ENCODE measurements at regions not wholly inside any gene's neighbourhood (a gene's known extent, or its start where the extent isn't known, plus 50 kb on each side); places are given as distances from the start of the nearest gene placed in this dataset.
A peak's percentile ranks its signal among the peaks of the same experiment; 100 is the strongest.

- FAIRE-seq (no peak), DNase-seq (ENCODE audit: low read depth) (no peak)
- H3K4me3 ChIP-seq (ENCODE audit: low read depth, low read length): no peak overlapping the region
- no peaks in the 10 kb centered on the region for H3K27me3 ChIP-seq (ENCODE audit: control insufficient read depth, insufficient read depth, low read length)
- H3K36me3 ChIP-seq (ENCODE audit: control insufficient read depth, insufficient read depth, low read length): no peaks in the 10 kb centered on the region
- TF ChIP-seq, protein P1, sequence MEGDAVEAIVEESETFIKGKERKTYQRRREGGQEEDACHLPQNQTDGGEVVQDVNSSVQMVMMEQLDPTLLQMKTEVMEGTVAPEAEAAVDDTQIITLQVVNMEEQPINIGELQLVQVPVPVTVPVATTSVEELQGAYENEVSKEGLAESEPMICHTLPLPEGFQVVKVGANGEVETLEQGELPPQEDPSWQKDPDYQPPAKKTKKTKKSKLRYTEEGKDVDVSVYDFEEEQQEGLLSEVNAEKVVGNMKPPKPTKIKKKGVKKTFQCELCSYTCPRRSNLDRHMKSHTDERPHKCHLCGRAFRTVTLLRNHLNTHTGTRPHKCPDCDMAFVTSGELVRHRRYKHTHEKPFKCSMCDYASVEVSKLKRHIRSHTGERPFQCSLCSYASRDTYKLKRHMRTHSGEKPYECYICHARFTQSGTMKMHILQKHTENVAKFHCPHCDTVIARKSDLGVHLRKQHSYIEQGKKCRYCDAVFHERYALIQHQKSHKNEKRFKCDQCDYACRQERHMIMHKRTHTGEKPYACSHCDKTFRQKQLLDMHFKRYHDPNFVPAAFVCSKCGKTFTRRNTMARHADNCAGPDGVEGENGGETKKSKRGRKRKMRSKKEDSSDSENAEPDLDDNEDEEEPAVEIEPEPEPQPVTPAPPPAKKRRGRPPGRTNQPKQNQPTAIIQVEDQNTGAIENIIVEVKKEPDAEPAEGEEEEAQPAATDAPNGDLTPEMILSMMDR (IDR thresholded peaks at IDR 0.05; ENCODE audit: insufficient read depth, low read length, severe bottlenecking): no peak
Measured at GRCh38 chr12:5267603-5268423, 164.1 kb upstream of the NTF3 start.

DNA sequence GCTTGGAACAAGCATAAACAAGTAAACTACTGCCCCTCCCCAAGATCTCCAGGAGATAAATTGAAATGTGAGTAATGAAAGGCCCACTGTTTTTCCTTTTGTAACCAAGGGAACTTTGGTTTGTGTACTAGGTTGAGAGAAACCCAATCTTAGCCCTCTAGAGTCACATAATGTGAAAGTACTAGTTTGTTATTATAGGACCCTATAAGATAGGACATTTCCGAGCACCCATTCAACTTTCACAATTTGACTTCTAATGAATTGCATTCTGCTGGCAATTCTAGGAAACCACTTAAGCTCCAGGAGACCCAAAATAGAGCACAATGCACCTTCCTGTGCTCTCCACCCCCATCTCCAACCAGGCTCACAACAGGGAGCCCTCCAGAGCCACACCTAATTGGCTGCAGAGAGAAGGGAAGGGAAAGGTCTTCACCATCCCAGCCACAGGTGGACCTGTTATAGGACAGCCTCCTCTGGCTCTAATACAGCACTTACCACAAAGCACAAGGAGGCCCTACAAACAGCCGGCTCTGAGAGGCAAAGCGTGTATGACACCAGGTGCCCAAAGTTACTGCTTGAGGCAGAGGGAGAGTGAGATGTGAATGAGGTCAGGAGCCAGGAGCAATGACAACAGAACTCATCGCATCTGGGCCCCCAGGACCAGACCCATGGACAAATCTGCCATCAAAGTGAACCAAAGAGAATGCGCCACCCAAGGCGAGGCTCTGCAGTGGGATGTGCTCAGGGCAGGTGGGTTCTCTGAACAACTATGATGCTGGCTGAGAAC is 163.3 kb upstream of the NTF3 start:
- no peaks in the 10 kb centered on the region for H3K27me3 ChIP-seq (ENCODE audit: control insufficient read depth, insufficient read depth, low read length)
- no peaks in the 10 kb centered on the region for H3K36me3 ChIP-seq (ENCODE audit: control insufficient read depth, insufficient read depth, low read length)
- DNase-seq (ENCODE audit: low read depth) (peak; percentile 8), FAIRE-seq (no peak)
- H3K4me3 ChIP-seq (ENCODE audit: low read depth, low read length): no peak overlapping the region
- TF ChIP-seq, protein P1 (IDR thresholded peaks at IDR 0.05; ENCODE audit: insufficient read depth, low read length, severe bottlenecking): no peak

DNA sequence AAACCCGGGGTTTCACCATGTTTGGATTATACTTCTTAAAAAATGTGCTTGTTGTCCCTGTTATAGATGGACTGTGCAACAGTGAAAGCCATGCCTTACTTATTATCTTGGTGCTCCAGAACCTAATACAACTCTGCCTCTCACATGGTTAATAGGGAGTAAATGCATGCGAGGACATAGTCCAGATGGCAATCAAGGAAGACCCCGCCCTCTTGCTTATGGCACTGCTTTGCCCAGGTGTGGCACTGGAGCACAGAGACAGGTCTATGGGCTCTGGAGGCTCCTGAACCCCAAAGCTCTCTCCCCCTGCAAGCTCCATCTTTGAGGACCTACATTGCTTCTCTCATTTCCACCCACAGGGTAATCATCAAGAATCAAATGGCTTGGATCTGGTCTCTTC is 162.1 kb upstream of the NTF3 start:
- Histone ChIP-seq H3K27me3 (ENCODE audit: control insufficient read depth, insufficient read depth, low read length) (no peaks in the 10 kb centered on the region), H3K4me3 (ENCODE audit: low read depth, low read length) (no peak overlapping the region), H3K36me3 (ENCODE audit: control insufficient read depth, insufficient read depth, low read length) (no peaks in the 10 kb centered on the region)
- DNase-seq (ENCODE audit: low read depth): no peak
- FAIRE-seq: no peak
- TF ChIP-seq, protein P1 (IDR thresholded peaks at IDR 0.05; ENCODE audit: insufficient read depth, low read length, severe bottlenecking): no peak

DNA sequence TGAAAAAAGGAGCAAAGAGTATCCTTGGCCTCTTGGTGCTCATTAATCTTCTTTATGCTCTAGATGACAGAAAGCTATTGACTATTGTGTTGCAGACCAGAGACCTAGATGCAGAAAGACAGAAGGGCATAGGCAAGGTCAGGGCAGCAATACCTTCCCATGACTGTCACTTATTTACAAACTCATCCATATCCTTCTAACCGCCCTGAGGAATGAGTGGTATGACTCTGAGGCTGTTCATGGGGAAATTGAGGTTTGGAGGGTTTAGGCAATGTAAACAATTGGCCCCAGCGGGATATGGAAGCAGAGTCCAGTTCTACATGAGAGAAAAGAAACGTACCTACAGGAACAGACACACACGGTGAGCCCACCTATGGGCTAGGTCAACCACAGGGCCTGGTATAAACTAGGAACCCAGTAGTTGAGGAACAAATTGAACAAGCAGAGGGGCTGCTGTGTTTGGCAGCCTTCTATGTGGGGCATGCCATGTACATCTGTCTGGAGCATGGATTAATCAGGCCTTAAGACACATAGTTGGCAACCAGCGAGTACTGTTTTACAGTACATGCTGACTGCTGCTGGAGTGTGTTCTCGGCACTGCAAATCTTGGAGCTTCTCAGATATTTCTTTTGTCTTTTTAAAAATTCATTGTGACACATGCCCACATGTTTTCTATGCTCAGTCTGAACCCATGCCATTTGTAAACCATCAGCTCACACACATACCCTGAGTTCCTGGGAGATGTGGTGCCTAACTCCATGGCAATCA is 159.7 kb upstream of the NTF3 start:
- Histone ChIP-seq H3K36me3 (ENCODE audit: control insufficient read depth, insufficient read depth, low read length) (no peaks in the 10 kb centered on the region), H3K27me3 (ENCODE audit: control insufficient read depth, insufficient read depth, low read length) (no peaks in the 10 kb centered on the region), H3K4me3 (ENCODE audit: low read depth, low read length) (no peak overlapping the region)
- DNase-seq (ENCODE audit: low read depth) (no peak), FAIRE-seq (no peak)
- TF ChIP-seq, protein P1 (IDR thresholded peaks at IDR 0.05; ENCODE audit: insufficient read depth, low read length, severe bottlenecking): no peak

DNA sequence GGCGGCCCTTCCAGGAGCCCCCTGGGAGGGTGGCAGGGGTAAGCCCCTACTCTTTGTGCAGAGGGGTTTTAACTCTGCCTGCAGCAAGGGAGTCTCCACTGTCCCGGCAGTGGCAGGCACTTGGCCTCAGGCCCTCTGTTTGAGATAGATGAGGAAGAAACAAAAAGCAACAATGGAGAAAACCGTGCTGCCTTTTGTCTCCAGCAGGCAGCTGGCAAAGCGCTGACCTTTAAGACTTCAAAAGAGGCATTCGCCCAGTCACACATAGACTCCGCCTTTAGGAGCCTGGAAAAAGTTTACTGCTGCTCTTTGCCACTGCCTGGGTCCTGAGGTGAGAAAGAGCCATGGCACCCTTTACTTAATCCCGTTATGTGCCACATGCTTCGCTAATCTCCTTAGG is 158.2 kb upstream of the NTF3 start:
- TF ChIP-seq, protein P1 (IDR thresholded peaks at IDR 0.05; ENCODE audit: insufficient read depth, low read length, severe bottlenecking): no peak
- Histone ChIP-seq H3K36me3 (ENCODE audit: control insufficient read depth, insufficient read depth, low read length) (no peaks in the 10 kb centered on the region), H3K27me3 (ENCODE audit: control insufficient read depth, insufficient read depth, low read length) (no peaks in the 10 kb centered on the region), H3K4me3 (ENCODE audit: low read depth, low read length) (no peak overlapping the region)
- no peak for FAIRE-seq
- no peak for DNase-seq (ENCODE audit: low read depth)
